Body of pancreas (tissue), 4 donors: ENCODE measurements at regions not wholly inside any gene's neighbourhood (a gene's known extent, or its start where the extent isn't known, plus 50 kb on each side); places are given as distances from the start of the nearest gene placed in this dataset.

Experiments
- ATAC-seq: fragments of 150-250 bp; one replicate; pipeline ENCODE4 v1.9.1; 2016
- DNase-seq, 4 donors: peaks; one replicate each; pipeline ENCODE4 v3.0.0-alpha.2; 2019
- H3K27ac ChIP-seq, 4 donors: fragments of 200-600 bp; sonication (generic); 1 replicate in 3 of 4; 2 replicates in 1 of 4; pipeline versions ENCODE4 v1.5.1 to v1.6.1; 2016 to 2019; ENCODE audit warnings: mild to moderate bottlenecking in 1 of 4, mixed read lengths in 1 of 4, moderate library complexity in 1 of 4
- H3K27me3 ChIP-seq, 2 donors: fragments of 200-600 bp; sonication (generic); one replicate each; pipeline ENCODE4 v1.6.0; 2016; ENCODE audit warnings: mild to moderate bottlenecking in 1 of 2
- H3K36me3 ChIP-seq, 2 donors: fragments of 200-600 bp; sonication (generic); replicated peaks in 1 of 2; 2 replicates each; pipeline ENCODE4 v1.5.1; 2016; ENCODE audit warnings: low read depth in 2 of 2; ENCODE audit not compliant: insufficient read depth in 1 of 2
- H3K4me1 ChIP-seq: fragments of 200-600 bp; sonication (generic); one replicate; pipeline ENCODE4 v1.6.0; 2016
- H3K4me3 ChIP-seq, 2 donors: fragments of 200-600 bp; sonication (generic); 1 replicate in 1 of 2; 2 replicates in 1 of 2; pipeline ENCODE4 v1.5.1; 2016 to 2019
- H3K9me3 ChIP-seq, 3 donors: fragments of 200-600 bp; sonication (generic); 1 replicate in 2 of 3; 2 replicates in 1 of 3; pipeline ENCODE4 v1.5.1; 2016
- CTCF ChIP-seq, 7 experiments: fragments of 450-650 bp in 4 of 7; fragments of 200-600 bp in 3 of 7; sonication (generic) in 3 of 7; IDR thresholded peaks; one replicate each; pipeline ENCODE4 v1.5.1; 2016 to 2019; ENCODE audit warnings: antibody characterized with exemption in 7 of 7
- POLR2A ChIP-seq, 3 donors: fragments of 450-650 bp; IDR thresholded peaks; one replicate each; pipeline ENCODE4 v1.6.1; 2016; ENCODE audit warnings: antibody characterized with exemption in 3 of 3, mild to moderate bottlenecking in 2 of 3
- WGBS, 2 donors: methylation state at CpG; one replicate each; pipeline ENCODE4 v1.1.5; 2017; 5-methylcytosine and 5-hydroxymethylcytosine counted together
- intact Hi-C: fragments of 100-400 bp; cut with DNase I; formaldehyde crosslinking; loops from one replicate; pipeline ENCODE4 v1.15.1; 2023

DNA sequence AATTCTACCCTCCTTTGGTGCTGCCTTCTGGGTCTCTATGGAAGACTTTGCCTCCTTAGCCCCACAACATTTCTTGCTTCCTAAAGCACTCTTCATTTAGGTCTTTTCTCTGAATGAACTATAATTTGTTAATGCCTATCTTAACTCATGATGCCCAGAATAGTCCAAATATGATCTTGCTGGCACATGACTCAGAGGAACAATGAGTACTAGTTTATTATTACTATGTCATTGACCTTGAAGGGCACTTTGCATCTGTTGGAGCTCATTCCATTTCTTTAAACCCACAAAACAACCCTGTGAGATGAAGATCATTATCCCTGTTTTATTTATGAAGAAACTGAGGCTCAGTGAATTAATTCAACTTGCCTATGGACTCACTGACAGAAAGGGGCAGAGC, 320.2 kb upstream of the PLET1 start:
- Histone ChIP-seq H3K9me3 (no peaks in the 10 kb centered on the region), H3K4me3 (no peak overlapping the region), H3K27ac (no peak overlapping the region), H3K27me3 (no peaks in the 10 kb centered on the region), H3K4me1 (no peaks in the 10 kb centered on the region), H3K36me3 (no peaks in the 10 kb centered on the region)
- no peak for DNase-seq
- intact Hi-C loops = loop anchor here (10.0 kb wide), 1 partner anchor 534 kb away; no protein-coding TSS in a partner anchor
- ATAC-seq = no peak
- TF ChIP-seq POLR2A (IDR thresholded peaks at IDR 0.05) = no peak
- no peak for TF ChIP-seq CTCF (IDR thresholded peaks at IDR 0.05)

GRCh38 chr11:112581747-112582146, 321.1 kb upstream of the PLET1 start:
- DNase-seq = no peak
- no peaks in the 10 kb centered on the region for H3K4me1 ChIP-seq
- no peak overlapping the region for H3K4me3 ChIP-seq
- H3K9me3 ChIP-seq = no peaks in the 10 kb centered on the region
- 69% methylated on average over 4 of the region's 4 CpGs for WGBS, 2 donors
- intact Hi-C loops = loop anchor here (10.0 kb wide), 1 partner anchor 533 kb away; no protein-coding TSS in a partner anchor
- no peak for TF ChIP-seq CTCF (IDR thresholded peaks at IDR 0.05)
- TF ChIP-seq POLR2A (IDR thresholded peaks at IDR 0.05) = no peak
- no peak overlapping the region for H3K27ac ChIP-seq
- H3K36me3 ChIP-seq = no peaks in the 10 kb centered on the region
- no peaks in the 10 kb centered on the region for H3K27me3 ChIP-seq
- no peak for ATAC-seq

DNA sequence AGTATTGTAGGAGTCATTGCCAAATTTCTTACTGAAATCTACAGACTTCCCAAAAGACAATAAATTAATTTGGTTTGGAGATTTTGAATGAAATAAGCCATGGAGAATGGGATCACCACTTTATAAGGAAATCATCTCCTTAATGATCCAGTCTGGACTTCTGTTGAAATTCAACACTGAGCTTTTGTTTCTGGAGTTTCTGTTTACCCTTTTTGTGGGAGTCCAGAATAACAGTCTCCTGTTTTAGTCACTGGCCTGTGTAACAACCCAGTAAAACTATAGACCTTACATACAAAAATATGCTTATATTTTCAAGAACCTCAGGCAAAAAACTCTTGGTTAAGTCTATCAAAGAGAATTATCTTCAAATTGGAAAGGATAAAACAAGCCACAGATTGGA, 321.7 kb upstream of the PLET1 start:
- Histone ChIP-seq H3K27me3 (no peaks in the 10 kb centered on the region), H3K4me1 (no peaks in the 10 kb centered on the region), H3K27ac (no peak overlapping the region), H3K36me3 (no peaks in the 10 kb centered on the region), H3K9me3 (no peaks in the 10 kb centered on the region), H3K4me3 (no peak overlapping the region)
- ATAC-seq (no peak), DNase-seq (no peak)
- intact Hi-C loops = loop anchor here (10.0 kb wide), 1 partner anchor 532 kb away; no protein-coding TSS in a partner anchor
- no peak for TF ChIP-seq CTCF (IDR thresholded peaks at IDR 0.05)
- no peak for TF ChIP-seq POLR2A (IDR thresholded peaks at IDR 0.05)

- no peak for ATAC-seq
- 48 to 49% methylated on average over 8 of the region's 8 CpGs for WGBS, 2 donors
- no peak for DNase-seq
These were observed 322.7 kb upstream of the PLET1 start for GRCh38 chr11:112583261-112583893.

More at GRCh38 chr11:112583261-112583893, 322.7 kb upstream of the PLET1 start:
- Histone ChIP-seq H3K27ac (no peak overlapping the region), H3K27me3 (no peaks in the 10 kb centered on the region), H3K9me3 (no peaks in the 10 kb centered on the region), H3K36me3 (no peaks in the 10 kb centered on the region), H3K4me3 (no peak overlapping the region), H3K4me1 (no peaks in the 10 kb centered on the region)
- intact Hi-C loops = loop anchor here (10.0 kb wide), 1 partner anchor 531 kb away; no protein-coding TSS in a partner anchor
- TF ChIP-seq CTCF (IDR thresholded peaks at IDR 0.05) (no peak), POLR2A (IDR thresholded peaks at IDR 0.05) (no peak)
